SK-N-SH (cell line): ENCODE measurements at regions not wholly inside any gene's neighbourhood (a gene's known extent, or its start where the extent isn't known, plus 50 kb on each side); places are given as distances from the start of the nearest gene placed in this dataset.

Source experiments
- ELF1 ChIP-seq: IDR thresholded peaks from 2 replicates; pipeline ENCODE4 v1.4.0; 2012
- EP300 ChIP-seq, 2 experiments: IDR thresholded peaks; 2 replicates each; pipeline versions ENCODE4 v1.4.0 to v1.6.1; 2012; ENCODE audit warnings: borderline replicate concordance in 1 of 2, low read depth in 1 of 2, low read length in 1 of 2
- EZH2phosphoT487 ChIP-seq: fragments of 200-600 bp; sonication (generic); IDR thresholded peaks from 2 replicates; pipeline ENCODE4 v1.6.1; 2017; ENCODE audit warnings: low read depth, mixed run types, mild to moderate bottlenecking, antibody characterized with exemption, moderate library complexity, borderline replicate concordance
- MXI1 ChIP-seq: IDR thresholded peaks from 2 replicates; pipeline ENCODE4 v1.6.1; 2012; ENCODE audit warnings: mild to moderate bottlenecking, low read depth, low read length, improper control_type of control experiment
- NFIC ChIP-seq: IDR thresholded peaks from 2 replicates; pipeline ENCODE4 v1.4.0; 2012; ENCODE audit warnings: borderline replicate concordance
- RFX5 ChIP-seq: IDR thresholded peaks from 2 replicates; pipeline ENCODE4 v1.6.1; 2012; ENCODE audit warnings: mild to moderate bottlenecking, improper control_type of control experiment, low read length
- TAF1 ChIP-seq: IDR thresholded peaks from 2 replicates; pipeline ENCODE4 v1.6.1; 2012; ENCODE audit warnings: low read depth, mild to moderate bottlenecking, low read length, moderate library complexity, borderline replicate concordance
- TF ChIP-seq, protein P1 (sequence below): fragments of 200-600 bp; sonication (generic); IDR thresholded peaks from 2 replicates; pipeline ENCODE4 v1.6.1; 2017; ENCODE audit warnings: antibody characterized with exemption, mild to moderate bottlenecking, moderate library complexity
- TF ChIP-seq, protein P2 (sequence below): IDR thresholded peaks from 2 replicates; pipeline ENCODE4 v1.4.0; 2012; ENCODE audit warnings: low read depth, borderline replicate concordance
- TF ChIP-seq, protein P3 (sequence below): fragments of 150-350 bp; IDR thresholded peaks from 2 replicates; pipeline ENCODE4 v1.6.1; 2016; ENCODE audit warnings: mild to moderate bottlenecking, low read depth, low read length
- TF ChIP-seq, protein P4 (sequence below): IDR thresholded peaks from 2 replicates; pipeline ENCODE4 v1.4.0; 2012; ENCODE audit warnings: low read depth, borderline replicate concordance
- TF ChIP-seq, protein P5 (sequence below): IDR thresholded peaks from 2 replicates; pipeline ENCODE4 v1.4.0; 2012; ENCODE audit warnings: low read depth

DNA sequence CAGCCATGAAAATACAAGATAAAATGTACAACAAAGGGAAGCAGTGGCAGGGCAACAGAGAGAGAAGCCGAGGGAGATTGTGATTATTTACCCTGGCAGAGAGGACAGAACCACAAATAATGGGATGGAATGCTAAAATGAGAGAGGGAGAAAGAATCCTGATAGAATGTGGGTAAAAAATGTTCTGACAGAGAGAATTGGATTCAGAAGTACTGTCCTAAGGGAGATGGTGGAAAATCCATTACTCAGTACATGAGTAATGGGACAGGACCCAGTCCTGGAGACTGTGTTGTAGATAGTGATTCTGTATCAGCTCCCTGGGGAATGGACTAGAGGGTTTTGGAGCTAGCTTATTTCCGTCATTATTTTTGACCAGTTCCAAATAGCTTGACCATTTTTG, 831.5 kb downstream of the MAT2B start:
- TF ChIP-seq, protein P1, sequence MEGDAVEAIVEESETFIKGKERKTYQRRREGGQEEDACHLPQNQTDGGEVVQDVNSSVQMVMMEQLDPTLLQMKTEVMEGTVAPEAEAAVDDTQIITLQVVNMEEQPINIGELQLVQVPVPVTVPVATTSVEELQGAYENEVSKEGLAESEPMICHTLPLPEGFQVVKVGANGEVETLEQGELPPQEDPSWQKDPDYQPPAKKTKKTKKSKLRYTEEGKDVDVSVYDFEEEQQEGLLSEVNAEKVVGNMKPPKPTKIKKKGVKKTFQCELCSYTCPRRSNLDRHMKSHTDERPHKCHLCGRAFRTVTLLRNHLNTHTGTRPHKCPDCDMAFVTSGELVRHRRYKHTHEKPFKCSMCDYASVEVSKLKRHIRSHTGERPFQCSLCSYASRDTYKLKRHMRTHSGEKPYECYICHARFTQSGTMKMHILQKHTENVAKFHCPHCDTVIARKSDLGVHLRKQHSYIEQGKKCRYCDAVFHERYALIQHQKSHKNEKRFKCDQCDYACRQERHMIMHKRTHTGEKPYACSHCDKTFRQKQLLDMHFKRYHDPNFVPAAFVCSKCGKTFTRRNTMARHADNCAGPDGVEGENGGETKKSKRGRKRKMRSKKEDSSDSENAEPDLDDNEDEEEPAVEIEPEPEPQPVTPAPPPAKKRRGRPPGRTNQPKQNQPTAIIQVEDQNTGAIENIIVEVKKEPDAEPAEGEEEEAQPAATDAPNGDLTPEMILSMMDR: no peak
- no peak for TF ChIP-seq ELF1
- TF ChIP-seq, protein P2, sequence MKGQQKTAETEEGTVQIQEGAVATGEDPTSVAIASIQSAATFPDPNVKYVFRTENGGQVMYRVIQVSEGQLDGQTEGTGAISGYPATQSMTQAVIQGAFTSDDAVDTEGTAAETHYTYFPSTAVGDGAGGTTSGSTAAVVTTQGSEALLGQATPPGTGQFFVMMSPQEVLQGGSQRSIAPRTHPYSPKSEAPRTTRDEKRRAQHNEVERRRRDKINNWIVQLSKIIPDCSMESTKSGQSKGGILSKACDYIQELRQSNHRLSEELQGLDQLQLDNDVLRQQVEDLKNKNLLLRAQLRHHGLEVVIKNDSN: no peak
- no peak for TF ChIP-seq TAF1
- TF ChIP-seq RFX5: no peak
- TF ChIP-seq, protein P3, sequence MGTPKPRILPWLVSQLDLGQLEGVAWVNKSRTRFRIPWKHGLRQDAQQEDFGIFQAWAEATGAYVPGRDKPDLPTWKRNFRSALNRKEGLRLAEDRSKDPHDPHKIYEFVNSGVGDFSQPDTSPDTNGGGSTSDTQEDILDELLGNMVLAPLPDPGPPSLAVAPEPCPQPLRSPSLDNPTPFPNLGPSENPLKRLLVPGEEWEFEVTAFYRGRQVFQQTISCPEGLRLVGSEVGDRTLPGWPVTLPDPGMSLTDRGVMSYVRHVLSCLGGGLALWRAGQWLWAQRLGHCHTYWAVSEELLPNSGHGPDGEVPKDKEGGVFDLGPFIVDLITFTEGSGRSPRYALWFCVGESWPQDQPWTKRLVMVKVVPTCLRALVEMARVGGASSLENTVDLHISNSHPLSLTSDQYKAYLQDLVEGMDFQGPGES: no peak
- no peak for TF ChIP-seq EZH2phosphoT487
- peak; percentile 66 for TF ChIP-seq NFIC
- TF ChIP-seq EP300 (IDR thresholded peaks at IDR 0.05; ENCODE audit: borderline replicate concordance in 1 of 2, low read depth in 1 of 2, low read length in 1 of 2): peak in 1 of 2 experiments; percentile 78; a peak in 2 of 4 replicates
- TF ChIP-seq, protein P4, sequence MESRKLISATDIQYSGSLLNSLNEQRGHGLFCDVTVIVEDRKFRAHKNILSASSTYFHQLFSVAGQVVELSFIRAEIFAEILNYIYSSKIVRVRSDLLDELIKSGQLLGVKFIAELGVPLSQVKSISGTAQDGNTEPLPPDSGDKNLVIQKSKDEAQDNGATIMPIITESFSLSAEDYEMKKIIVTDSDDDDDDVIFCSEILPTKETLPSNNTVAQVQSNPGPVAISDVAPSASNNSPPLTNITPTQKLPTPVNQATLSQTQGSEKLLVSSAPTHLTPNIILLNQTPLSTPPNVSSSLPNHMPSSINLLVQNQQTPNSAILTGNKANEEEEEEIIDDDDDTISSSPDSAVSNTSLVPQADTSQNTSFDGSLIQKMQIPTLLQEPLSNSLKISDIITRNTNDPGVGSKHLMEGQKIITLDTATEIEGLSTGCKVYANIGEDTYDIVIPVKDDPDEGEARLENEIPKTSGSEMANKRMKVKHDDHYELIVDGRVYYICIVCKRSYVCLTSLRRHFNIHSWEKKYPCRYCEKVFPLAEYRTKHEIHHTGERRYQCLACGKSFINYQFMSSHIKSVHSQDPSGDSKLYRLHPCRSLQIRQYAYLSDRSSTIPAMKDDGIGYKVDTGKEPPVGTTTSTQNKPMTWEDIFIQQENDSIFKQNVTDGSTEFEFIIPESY: no peak
- TF ChIP-seq, protein P5, sequence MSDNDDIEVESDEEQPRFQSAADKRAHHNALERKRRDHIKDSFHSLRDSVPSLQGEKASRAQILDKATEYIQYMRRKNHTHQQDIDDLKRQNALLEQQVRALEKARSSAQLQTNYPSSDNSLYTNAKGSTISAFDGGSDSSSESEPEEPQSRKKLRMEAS: no peak
- no peak for TF ChIP-seq MXI1
